Thoracic aorta (tissue), 2 donors: ENCODE measurements at regions not wholly inside any gene's neighbourhood (a gene's known extent, or its start where the extent isn't known, plus 50 kb on each side); places are given as distances from the start of the nearest gene placed in this dataset.

Source experiments
- ATAC-seq: fragments of 150-250 bp; one replicate; pipeline ENCODE4 v1.8.0; 2017; ENCODE audit warnings: low read depth; ENCODE audit not compliant: insufficient number of reproducible peaks, low FRiP score
- DNase-seq: peaks from one replicate; pipeline ENCODE4 v3.0.0-alpha.2; 2020; ENCODE audit warnings: low spot score
- H3K27ac ChIP-seq, 2 donors: fragments of 200-600 bp; sonication (generic); 1 replicate in 1 of 2; 2 replicates in 1 of 2; pipeline ENCODE4 v1.5.1; 2016; ENCODE audit warnings: mild to moderate bottlenecking in 2 of 2, moderate library complexity in 2 of 2
- H3K27me3 ChIP-seq: fragments of 200-600 bp; sonication (generic); replicated peaks from 2 replicates; pipeline ENCODE4 v1.6.0; 2016; ENCODE audit warnings: mild to moderate bottlenecking; ENCODE audit not compliant: insufficient read depth
- H3K36me3 ChIP-seq: fragments of 200-600 bp; sonication (generic); one replicate; pipeline ENCODE4 v1.5.1; 2016
- H3K4me1 ChIP-seq, 2 donors: fragments of 200-600 bp; sonication (generic); 1 replicate in 1 of 2; 2 replicates in 1 of 2; pipeline versions ENCODE4 v1.5.1 to v1.6.0; 2016; ENCODE audit warnings: low read depth in 2 of 2, mild to moderate bottlenecking in 1 of 2; ENCODE audit not compliant: control insufficient read depth in 1 of 2
- H3K4me3 ChIP-seq: fragments of 200-600 bp; sonication (generic); 2 replicates; pipeline ENCODE4 v1.5.1; 2016; ENCODE audit warnings: mild to moderate bottlenecking
- H3K9me3 ChIP-seq: fragments of 200-600 bp; sonication (generic); 2 replicates; pipeline ENCODE4 v1.5.1; 2016
- CTCF ChIP-seq: fragments of 200-600 bp; sonication (generic); IDR thresholded peaks from one replicate; pipeline ENCODE4 v1.5.1; 2019; ENCODE audit warnings: antibody characterized with exemption

DNA sequence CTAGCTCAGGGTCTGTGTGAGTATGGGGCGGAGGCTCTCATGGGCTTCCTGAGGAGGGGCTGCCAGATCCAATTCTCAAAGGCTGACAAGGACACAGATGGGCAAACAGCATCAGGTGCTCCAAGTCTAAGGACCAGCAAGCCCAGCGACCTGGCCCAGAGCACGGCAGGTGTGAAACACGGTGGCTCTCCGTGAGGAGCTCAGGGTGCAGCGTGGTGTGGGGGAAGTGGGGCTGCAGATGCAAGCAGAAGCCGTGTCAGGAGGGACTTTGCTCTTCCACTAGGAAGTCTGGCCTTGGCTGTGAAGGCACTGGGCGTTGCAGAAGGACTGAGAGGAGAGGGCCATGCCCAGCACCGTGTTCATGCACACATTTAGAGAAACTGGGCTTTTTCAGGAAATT, 420.0 kb downstream of the GADD45G start:
- DNase-seq (no peak), ATAC-seq (no peak)
- H3K27me3 ChIP-seq: no peaks in the 10 kb centered on the region
- no peaks in the 10 kb centered on the region for H3K36me3 ChIP-seq
- TF ChIP-seq CTCF: no peak
- H3K27ac ChIP-seq: no peak overlapping the region
- no peak overlapping the region for H3K4me3 ChIP-seq
- H3K9me3 ChIP-seq: no peaks in the 10 kb centered on the region
- H3K4me1 ChIP-seq: peaks cover 13 to 29% of the 10 kb centered on the region in 2 donors

DNA sequence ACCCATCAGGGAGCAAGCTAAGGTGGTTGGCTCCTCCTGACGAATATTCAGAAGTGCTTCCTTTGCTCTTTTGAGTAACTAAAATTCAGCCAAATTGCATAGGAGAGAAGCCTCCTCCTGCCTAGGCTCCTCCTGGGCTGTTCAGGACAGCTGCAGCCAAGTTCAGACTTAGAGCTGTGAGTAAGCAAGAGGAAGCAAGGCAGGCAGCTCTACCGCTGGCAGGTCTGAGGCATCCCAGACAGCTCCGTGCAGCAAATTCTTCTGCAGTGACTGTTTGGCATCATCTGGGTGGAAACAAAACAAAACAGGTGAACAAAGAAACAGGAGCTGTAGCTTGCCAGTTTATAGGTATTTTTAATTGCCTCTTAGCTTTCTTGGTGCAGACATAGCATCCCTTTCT, 421.0 kb downstream of the GADD45G start:
- no peak for ATAC-seq
- H3K36me3 ChIP-seq: no peaks in the 10 kb centered on the region
- no peak overlapping the region for H3K4me3 ChIP-seq
- no peaks in the 10 kb centered on the region for H3K27me3 ChIP-seq
- no peak for TF ChIP-seq CTCF
- H3K9me3 ChIP-seq: no peaks in the 10 kb centered on the region
- DNase-seq: no peak
- H3K27ac ChIP-seq: no peak overlapping the region
- peaks cover 6 to 19% of the 10 kb centered on the region in 2 donors for H3K4me1 ChIP-seq

DNA sequence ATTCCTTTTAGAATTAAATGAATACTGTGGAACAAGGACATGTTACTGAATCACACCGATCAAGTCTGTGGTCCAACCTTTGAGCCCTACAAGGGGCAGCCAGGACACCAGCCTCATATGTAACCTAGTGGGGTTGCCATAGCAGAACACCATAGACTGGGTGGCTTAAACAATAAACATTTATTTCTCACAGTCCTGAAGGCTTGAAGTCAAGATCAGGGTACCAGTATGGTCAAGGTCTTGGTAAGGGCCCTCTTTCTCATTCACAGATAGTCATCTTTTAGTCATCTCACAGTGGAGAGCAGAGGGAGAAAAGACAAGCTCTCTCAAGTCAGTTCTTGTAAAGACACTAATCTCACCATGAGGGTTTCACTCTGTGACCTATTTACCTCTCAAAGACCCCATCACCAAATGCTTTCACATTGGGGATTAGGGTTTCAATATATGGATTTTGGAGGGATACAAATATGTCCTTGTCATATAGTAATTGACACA, 422.5 kb downstream of the GADD45G start:
- Histone ChIP-seq H3K27ac (no peak overlapping the region), H3K27me3 (no peaks in the 10 kb centered on the region), H3K4me1 (peaks cover 0 to 4% of the 10 kb centered on the region in 2 donors), H3K36me3 (no peaks in the 10 kb centered on the region), H3K9me3 (no peaks in the 10 kb centered on the region), H3K4me3 (no peak overlapping the region)
- DNase-seq: no peak
- TF ChIP-seq CTCF: no peak
- no peak for ATAC-seq

GRCh38 chr9:90029386-90029785, 424.6 kb downstream of the GADD45G start:
- ATAC-seq (no peak), DNase-seq (no peak)
- no peaks in the 10 kb centered on the region for H3K27me3 ChIP-seq
- no peak overlapping the region for H3K27ac ChIP-seq
- H3K4me1 ChIP-seq: no peaks in the 10 kb centered on the region
- TF ChIP-seq CTCF: no peak
- H3K36me3 ChIP-seq: no peaks in the 10 kb centered on the region
- H3K9me3 ChIP-seq: no peaks in the 10 kb centered on the region
- H3K4me3 ChIP-seq: no peak overlapping the region

GRCh38 chr9:90029996-90030395, 425.2 kb downstream of the GADD45G start:
- Histone ChIP-seq H3K27me3 (no peaks in the 10 kb centered on the region), H3K27ac (no peak overlapping the region), H3K9me3 (no peaks in the 10 kb centered on the region), H3K36me3 (no peaks in the 10 kb centered on the region), H3K4me1 (no peaks in the 10 kb centered on the region), H3K4me3 (no peak overlapping the region)
- ATAC-seq (no peak), DNase-seq (no peak)
- TF ChIP-seq CTCF: no peak
